GM19328 (cell line): ENCODE measurements at regions not wholly inside any gene's neighbourhood (a gene's known extent, or its start where the extent isn't known, plus 50 kb on each side); places are given as distances from the start of the nearest gene placed in this dataset.

ENCODE experiments used
- ATAC-seq: cut with Tn5 transposase; IDR thresholded peaks from one replicate; pipeline ENCODE4 v1.9.1; 2021; ENCODE audit warnings: mild to moderate bottlenecking, moderate library complexity; ENCODE audit not compliant: unreplicated experiment

- no peak for ATAC-seq
Measured at GRCh38 chr2:58914733-58915505, 673.8 kb upstream of the FANCL start.

GRCh38 chr2:58913082-58913726, 672.1 kb upstream of the FANCL start:
- no peak for ATAC-seq

- no peak for ATAC-seq
Measured at GRCh38 chr2:58911877-58912276, 670.8 kb upstream of the FANCL start.

- no peak for ATAC-seq
Measured at GRCh38 chr2:58908501-58909154, 667.5 kb upstream of the FANCL start.

GRCh38 chr2:58907644-58908043, 666.5 kb upstream of the FANCL start:
- ATAC-seq: no peak

- no peak for ATAC-seq
Measured at GRCh38 chr2:58906081-58906645, 665.0 kb upstream of the FANCL start.

- no peak for ATAC-seq
Measured at GRCh38 chr2:58904095-58904494, 663.0 kb upstream of the FANCL start.

GRCh38 chr2:58903427-58903826, 662.3 kb upstream of the FANCL start:
- ATAC-seq: no peak

- ATAC-seq: no peak
Measured at GRCh38 chr2:58900246-58901027, 659.3 kb upstream of the FANCL start.

GRCh38 chr2:58899692-58900091, 658.6 kb upstream of the FANCL start:
- no peak for ATAC-seq

- no peak for ATAC-seq
Measured at GRCh38 chr2:58896638-58897037, 655.5 kb upstream of the FANCL start.

- no peak for ATAC-seq
Measured at GRCh38 chr2:58895857-58896256, 654.7 kb upstream of the FANCL start.

GRCh38 chr2:58893656-58894351, 652.7 kb upstream of the FANCL start:
- no peak for ATAC-seq

GRCh38 chr2:58891828-58892377, 650.8 kb upstream of the FANCL start:
- ATAC-seq: no peak

GRCh38 chr2:58890865-58891525, 649.9 kb upstream of the FANCL start:
- ATAC-seq: no peak

- ATAC-seq: no peak
Measured at GRCh38 chr2:58886009-58886408, 644.9 kb upstream of the FANCL start.

- ATAC-seq: no peak
Measured at GRCh38 chr2:58879834-58880233, 638.7 kb upstream of the FANCL start.

GRCh38 chr2:58878778-58879177, 637.7 kb upstream of the FANCL start:
- ATAC-seq: no peak

GRCh38 chr2:58876126-58876525, 635.0 kb upstream of the FANCL start:
- no peak for ATAC-seq

- no peak for ATAC-seq
Measured at GRCh38 chr2:58875436-58875835, 634.3 kb upstream of the FANCL start.
